Stimulated activated CD4-positive, alpha-beta T cell treated with anti-CD3 and anti-CD28 coated beads, Interleukin-15, amount 100 ng/mL, for 24 hours (primary cell): ENCODE measurements at regions not wholly inside any gene's neighbourhood (a gene's known extent, or its start where the extent isn't known, plus 50 kb on each side); places are given as distances from the start of the nearest gene placed in this dataset.
"Not testable (repeated sequence)": the region's sequence is repeated elsewhere in the genome, so short reads cannot be mapped to it uniquely, and the experiment has no call there.

Source experiments
- DNase-seq: peaks from one replicate; pipeline ENCODE4 v3.0.0-alpha.2; 2020

- DNase-seq = no peak
Observed at GRCh38 chr18:39607034-39607433, 2041.4 kb upstream of the CELF4 start.

GRCh38 chr18:39604836-39605235, 2039.2 kb upstream of the CELF4 start:
- no peak for DNase-seq

GRCh38 chr18:39602131-39602530, 2036.5 kb upstream of the CELF4 start:
- DNase-seq = no peak

- no peak for DNase-seq
Observed at GRCh38 chr18:39600894-39601293, 2035.3 kb upstream of the CELF4 start.

GRCh38 chr18:39599251-39599650, 2033.7 kb upstream of the CELF4 start:
- DNase-seq = no peak

GRCh38 chr18:39596891-39597290, 2031.3 kb upstream of the CELF4 start:
- no peak for DNase-seq

GRCh38 chr18:39596221-39596620, 2030.6 kb upstream of the CELF4 start:
- DNase-seq = no peak

- no peak for DNase-seq
Observed at GRCh38 chr18:39594206-39594605, 2028.6 kb upstream of the CELF4 start.

- DNase-seq = no peak
Observed at GRCh38 chr18:39591649-39592048, 2026.1 kb upstream of the CELF4 start.

GRCh38 chr18:39589496-39589895, 2023.9 kb upstream of the CELF4 start:
- DNase-seq = no peak

- DNase-seq = no peak
Observed at GRCh38 chr18:39587586-39587985, 2022.0 kb upstream of the CELF4 start.

- DNase-seq = no peak
Observed at GRCh38 chr18:39586741-39587140, 2021.1 kb upstream of the CELF4 start.

GRCh38 chr18:39574897-39575296, 2009.3 kb upstream of the CELF4 start:
- no peak for DNase-seq

GRCh38 chr18:39571511-39571910, 2005.9 kb upstream of the CELF4 start:
- no peak for DNase-seq

- DNase-seq = not testable (repeated sequence)
Observed at GRCh38 chr18:39565551-39566230, 2000.1 kb upstream of the CELF4 start.

GRCh38 chr18:39564716-39565115, 1999.1 kb upstream of the CELF4 start:
- DNase-seq = no peak

GRCh38 chr18:39561126-39561525, 1995.5 kb upstream of the CELF4 start:
- DNase-seq = no peak

- DNase-seq = no peak
Observed at GRCh38 chr18:39558658-39559057, 1993.1 kb upstream of the CELF4 start.

- DNase-seq = no peak
Observed at GRCh38 chr18:39555496-39555895, 1989.9 kb upstream of the CELF4 start.

GRCh38 chr18:39550701-39551100, 1985.1 kb upstream of the CELF4 start:
- DNase-seq = no peak

- no peak for DNase-seq
Observed at GRCh38 chr18:39549144-39549543, 1983.5 kb upstream of the CELF4 start.

GRCh38 chr18:39531659-39532058, 1966.1 kb upstream of the CELF4 start:
- DNase-seq = no peak

- DNase-seq = no peak
Observed at GRCh38 chr18:39529358-39529757, 1963.8 kb upstream of the CELF4 start.

- DNase-seq = no peak
Observed at GRCh38 chr18:39527465-39527864, 1961.9 kb upstream of the CELF4 start.

- DNase-seq = no peak
Observed at GRCh38 chr18:39524370-39524769, 1958.8 kb upstream of the CELF4 start.
